OCI-LY3 (cell line): ENCODE measurements at regions not wholly inside any gene's neighbourhood (a gene's known extent, or its start where the extent isn't known, plus 50 kb on each side); places are given as distances from the start of the nearest gene placed in this dataset.

Experiments used
- EZH2phosphoT487 ChIP-seq: fragments of 200-600 bp; shearing (Covaris generic); IDR thresholded peaks from 2 replicates; pipeline ENCODE4 v1.6.1; 2018; ENCODE audit warnings: antibody characterized with exemption, mixed run types, low read depth
- TF ChIP-seq, protein P1 (sequence below): fragments of 200-600, 300-600 bp; sonication (generic); IDR thresholded peaks from 2 replicates; pipeline ENCODE4 v1.5.1; 2014; ENCODE audit warnings: antibody characterized with exemption, low read length, low read depth

DNA sequence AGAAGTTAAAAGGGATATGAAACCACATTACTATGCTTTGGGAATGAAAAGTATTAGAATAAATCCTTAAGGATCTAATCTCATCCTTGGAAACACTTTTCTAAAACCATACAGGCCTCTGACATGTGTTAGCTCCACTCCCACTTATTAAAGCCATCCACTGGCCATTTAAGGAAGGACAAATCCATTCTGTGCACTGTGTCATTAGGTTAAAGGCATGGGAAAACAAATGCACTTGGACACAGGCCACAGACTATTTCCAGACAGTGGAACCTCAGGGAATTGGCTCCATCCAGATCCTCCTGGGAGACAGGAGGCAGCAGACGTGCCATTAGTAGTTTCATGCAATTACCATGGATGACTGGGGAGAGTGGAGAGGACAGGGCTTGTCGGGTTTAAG, 454.9 kb downstream of the ENC1 start:
- TF ChIP-seq, protein P1, sequence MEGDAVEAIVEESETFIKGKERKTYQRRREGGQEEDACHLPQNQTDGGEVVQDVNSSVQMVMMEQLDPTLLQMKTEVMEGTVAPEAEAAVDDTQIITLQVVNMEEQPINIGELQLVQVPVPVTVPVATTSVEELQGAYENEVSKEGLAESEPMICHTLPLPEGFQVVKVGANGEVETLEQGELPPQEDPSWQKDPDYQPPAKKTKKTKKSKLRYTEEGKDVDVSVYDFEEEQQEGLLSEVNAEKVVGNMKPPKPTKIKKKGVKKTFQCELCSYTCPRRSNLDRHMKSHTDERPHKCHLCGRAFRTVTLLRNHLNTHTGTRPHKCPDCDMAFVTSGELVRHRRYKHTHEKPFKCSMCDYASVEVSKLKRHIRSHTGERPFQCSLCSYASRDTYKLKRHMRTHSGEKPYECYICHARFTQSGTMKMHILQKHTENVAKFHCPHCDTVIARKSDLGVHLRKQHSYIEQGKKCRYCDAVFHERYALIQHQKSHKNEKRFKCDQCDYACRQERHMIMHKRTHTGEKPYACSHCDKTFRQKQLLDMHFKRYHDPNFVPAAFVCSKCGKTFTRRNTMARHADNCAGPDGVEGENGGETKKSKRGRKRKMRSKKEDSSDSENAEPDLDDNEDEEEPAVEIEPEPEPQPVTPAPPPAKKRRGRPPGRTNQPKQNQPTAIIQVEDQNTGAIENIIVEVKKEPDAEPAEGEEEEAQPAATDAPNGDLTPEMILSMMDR = no peak
- TF ChIP-seq EZH2phosphoT487 = no peak
